IMR-90 (cell line): ENCODE measurements at regions not wholly inside any gene's neighbourhood (a gene's known extent, or its start where the extent isn't known, plus 50 kb on each side); places are given as distances from the start of the nearest gene placed in this dataset.

Source experiments
- ATAC-seq: fragments of 200-7000 bp; cut with Tn5 transposase; 2 replicates; pipeline ENCODE4 v1.9.1; 2020; ENCODE audit warnings: low read depth, mild to moderate bottlenecking, moderate library complexity
- BruUV-seq: library from RNA; stranded (reverse); fragments of 400-500 nt; replicated peaks from 2 replicates; lab custom pipeline; 2021; lab: Mats Ljungman, UMichigan
- CTCF ChIA-PET: fragments of 300-600 bp; formaldehyde crosslinking; extraction: SDS; loops from one replicate; lab custom pipeline; 2021; ENCODE audit warnings: antibody characterized with exemption; lab: Yijun Ruan, JAX
- POLR2A ChIA-PET: fragments of 300-600 bp; sonication (Branson Sonifier 250); formaldehyde crosslinking; loops from one replicate; lab custom pipeline; 2022; ENCODE audit warnings: antibody characterized with exemption; ENCODE audit not compliant: unreplicated experiment; lab: Charles Lee
- DNase-seq: peaks from one replicate; pipeline ENCODE4 v3.0.0; 2013
- H2AFZ ChIP-seq: replicated peaks from 2 replicates; pipeline ENCODE3; 2013; ENCODE audit warnings: low read length, mild to moderate bottlenecking; ENCODE audit not compliant: poor library complexity
- H2AK5ac ChIP-seq: 2 replicates; pipeline ENCODE4 v1.6.1; 2013; ENCODE audit warnings: low read depth, low read length, inconsistent platforms
- H2AK9ac ChIP-seq: replicated peaks from 2 replicates; pipeline ENCODE3; 2013; ENCODE audit warnings: mild to moderate bottlenecking, low read depth, low read length, moderate library complexity; ENCODE audit not compliant: poor library complexity
- H2BK120ac ChIP-seq: 2 replicates; pipeline ENCODE4 v1.6.1; 2013; ENCODE audit warnings: low read depth, low read length, inconsistent platforms
- H2BK15ac ChIP-seq: 3 replicates; pipeline ENCODE4 v1.6.1; 2013; ENCODE audit warnings: low read depth, low read length, inconsistent platforms
- H2BK20ac ChIP-seq: 2 replicates; pipeline ENCODE4 v1.6.1; 2013; ENCODE audit warnings: low read depth, mild to moderate bottlenecking, inconsistent platforms, low read length, moderate library complexity
- H2BK5ac ChIP-seq: 2 replicates; pipeline ENCODE4 v1.6.1; 2013; ENCODE audit warnings: mild to moderate bottlenecking, low read depth, low read length, inconsistent platforms; ENCODE audit not compliant: poor library complexity, severe bottlenecking
- H3K14ac ChIP-seq: replicated peaks from 2 replicates; pipeline ENCODE4 v1.6.1; 2013; ENCODE audit warnings: low read depth, low read length, inconsistent platforms
- H3K18ac ChIP-seq: 2 replicates; pipeline ENCODE4 v1.6.1; 2013; ENCODE audit warnings: low read depth, low read length, control low read depth
- H3K23ac ChIP-seq: 2 replicates; pipeline ENCODE4 v1.6.1; 2013; ENCODE audit warnings: low read depth, low read length, inconsistent platforms
- H3K27ac ChIP-seq: 2 replicates; pipeline ENCODE4 v1.5.1; 2013; ENCODE audit warnings: mild to moderate bottlenecking, control low read depth, low read length; ENCODE audit not compliant: insufficient read depth
- H3K27me3 ChIP-seq: 2 replicates; pipeline ENCODE4 v1.6.1; 2013; ENCODE audit warnings: low read length; ENCODE audit not compliant: control insufficient read depth, insufficient read depth
- H3K36me3 ChIP-seq: 2 replicates; pipeline ENCODE4 v1.6.1; 2013; ENCODE audit warnings: low read length, mixed read lengths; ENCODE audit not compliant: control insufficient read depth, insufficient read depth
- H3K4ac ChIP-seq: 2 replicates; pipeline ENCODE4 v1.6.1; 2013; ENCODE audit warnings: low read depth, low read length, inconsistent platforms
- H3K4me1 ChIP-seq: 2 replicates; pipeline ENCODE4 v1.6.1; 2013; ENCODE audit warnings: low read length, mixed read lengths; ENCODE audit not compliant: control insufficient read depth, insufficient read depth
- H3K4me2 ChIP-seq: 2 replicates; pipeline ENCODE4 v1.6.1; 2013; ENCODE audit warnings: low read depth, mild to moderate bottlenecking, control low read depth, low read length, moderate library complexity
- H3K4me3 ChIP-seq: 2 replicates; pipeline ENCODE4 v1.5.1; 2013; ENCODE audit warnings: low read depth, mild to moderate bottlenecking, control low read depth, low read length, moderate library complexity; ENCODE audit not compliant: insufficient read depth
- H3K56ac ChIP-seq: 2 replicates; pipeline ENCODE4 v1.6.1; 2013; ENCODE audit warnings: low read length, inconsistent platforms; ENCODE audit not compliant: insufficient read depth; ENCODE audit errors: extremely low read depth
- H3K79me1 ChIP-seq, 2 experiments: 2 replicates each; pipeline ENCODE4 v1.6.1; 2013; ENCODE audit warnings: low read length in 2 of 2, inconsistent platforms in 1 of 2, low read depth in 1 of 2
- H3K9ac ChIP-seq: 2 replicates; pipeline ENCODE4 v1.6.1; 2013; ENCODE audit warnings: low read depth, low read length, control low read depth
- H3K9me1 ChIP-seq: 2 replicates; pipeline ENCODE4 v1.6.1; 2013; ENCODE audit warnings: low read length, inconsistent platforms; ENCODE audit not compliant: insufficient read depth
- H3K9me3 ChIP-seq: 2 replicates; pipeline ENCODE4 v1.6.1; 2013; ENCODE audit warnings: low read length; ENCODE audit not compliant: control insufficient read depth, insufficient read depth
- H4K20me1 ChIP-seq: 2 replicates; pipeline ENCODE4 v1.6.1; 2013; ENCODE audit warnings: low read length, inconsistent platforms; ENCODE audit not compliant: insufficient read depth
- H4K5ac ChIP-seq: 2 replicates; pipeline ENCODE4 v1.6.1; 2013; ENCODE audit warnings: mild to moderate bottlenecking, low read depth, low read length, control low read depth
- H4K8ac ChIP-seq, 2 experiments: 2 replicates each; pipeline ENCODE4 v1.6.1; 2013; ENCODE audit warnings: low read depth in 2 of 2, low read length in 2 of 2, control low read depth in 1 of 2, inconsistent platforms in 1 of 2
- H4K91ac ChIP-seq: 2 replicates; pipeline ENCODE4 v1.6.1; 2013; ENCODE audit warnings: low read depth, low read length, inconsistent platforms; ENCODE audit not compliant: insufficient read depth
- BHLHE40 ChIP-seq: fragments of 150-350 bp; IDR thresholded peaks from 2 replicates; pipeline ENCODE4 v1.6.1; 2016; ENCODE audit warnings: mild to moderate bottlenecking, low read depth, low read length
- CEBPB ChIP-seq: IDR thresholded peaks from 2 replicates; pipeline ENCODE4 v1.6.1; 2012; ENCODE audit warnings: low read depth, low read length, improper control_type of control experiment
- CHD1 ChIP-seq: IDR thresholded peaks from 2 replicates; pipeline ENCODE4 v1.6.1; 2012; ENCODE audit warnings: low read depth, low read length, improper control_type of control experiment
- FOS ChIP-seq: fragments of 150-350 bp; IDR thresholded peaks from 2 replicates; pipeline ENCODE4 v1.6.1; 2016; ENCODE audit warnings: low read depth, low read length
- MAFK ChIP-seq: IDR thresholded peaks from 2 replicates; pipeline ENCODE4 v1.6.1; 2012; ENCODE audit warnings: low read depth, low read length, improper control_type of control experiment
- MAZ ChIP-seq: IDR thresholded peaks from 2 replicates; pipeline ENCODE4 v1.6.1; 2012; ENCODE audit warnings: low read depth, mild to moderate bottlenecking, low read length, improper control_type of control experiment, moderate library complexity, borderline replicate concordance
- MXI1 ChIP-seq: IDR thresholded peaks from 2 replicates; pipeline ENCODE4 v1.6.1; 2012; ENCODE audit warnings: low read depth, mild to moderate bottlenecking, low read length, moderate library complexity, borderline replicate concordance
- NFE2L2 ChIP-seq: fragments of 150-350 bp; IDR thresholded peaks from 2 replicates; pipeline ENCODE4 v1.6.1; 2016; ENCODE audit warnings: low read depth, mild to moderate bottlenecking, low read length
- POLR2A ChIP-seq: IDR thresholded peaks from 2 replicates; pipeline ENCODE4 v1.6.1; 2012; ENCODE audit warnings: mild to moderate bottlenecking, low read depth, low read length
- RAD21 ChIP-seq: IDR thresholded peaks from 2 replicates; pipeline ENCODE4 v1.6.1; 2012; ENCODE audit warnings: low read length, improper control_type of control experiment
- RCOR1 ChIP-seq: IDR thresholded peaks from 2 replicates; pipeline ENCODE4 v1.6.1; 2012; ENCODE audit warnings: mild to moderate bottlenecking, low read length, improper control_type of control experiment; ENCODE audit not compliant: insufficient replicate concordance
- RFX5 ChIP-seq: IDR thresholded peaks from 2 replicates; pipeline ENCODE4 v1.8.0; 2012; ENCODE audit warnings: low read depth, mild to moderate bottlenecking, low read length, moderate library complexity
- SMC3 ChIP-seq: fragments of 150-350 bp; IDR thresholded peaks from 2 replicates; pipeline ENCODE4 v1.6.1; 2016; ENCODE audit warnings: low read depth, mild to moderate bottlenecking, antibody characterized with exemption, low read length, moderate library complexity
- WGBS, 2 experiments: methylation state at CpG; one replicate each; pipeline versions ENCODE4 v1.1.5 to v1.1.7; 2013; ENCODE audit warnings: missing lambda C conversion rate in 2 of 2; ENCODE audit not compliant: insufficient read length in 1 of 2; ENCODE audit errors: extremely low coverage in 2 of 2; 5-methylcytosine and 5-hydroxymethylcytosine counted together
- dilution Hi-C: fragments of 300-500 bp; cut with HindIII; formaldehyde crosslinking; loops from one replicate; pipeline ENCODE4 v1.14.3; 2018; ENCODE audit warnings: low sequenced_read_pairs; ENCODE audit not compliant: unreplicated experiment
- in situ Hi-C: fragments of 300-500 bp; cut with MboI; formaldehyde crosslinking; loops from 3 replicates; pipeline ENCODE4 v1.14.3; 2019; ENCODE audit warnings: low sequenced_read_pairs, inconsistent platforms, mixed read lengths
- intact Hi-C: fragments of 100-400 bp; cut with micrococcal nuclease; formaldehyde crosslinking; loops from 2 replicates; pipeline ENCODE4 v1.10.0; 2022
- TF ChIP-seq, protein P1 (sequence below): fragments of 150-350 bp; IDR thresholded peaks from 2 replicates; pipeline ENCODE4 v1.6.1; 2016; ENCODE audit warnings: low read depth, mild to moderate bottlenecking, low read length, moderate library complexity, borderline replicate concordance
- TF ChIP-seq, protein P2 (sequence below): conservative IDR thresholded peaks from 2 replicates; pipeline ENCODE4 v1.5.1; 2012; ENCODE audit warnings: mild to moderate bottlenecking, low read depth, low read length, improper control_type of control experiment
- TF ChIP-seq, protein P3 (sequence below): fragments of 150-350 bp; IDR thresholded peaks from 2 replicates; pipeline ENCODE4 v1.6.1; 2017; ENCODE audit warnings: mild to moderate bottlenecking, antibody characterized with exemption, low read length, low read depth

DNA sequence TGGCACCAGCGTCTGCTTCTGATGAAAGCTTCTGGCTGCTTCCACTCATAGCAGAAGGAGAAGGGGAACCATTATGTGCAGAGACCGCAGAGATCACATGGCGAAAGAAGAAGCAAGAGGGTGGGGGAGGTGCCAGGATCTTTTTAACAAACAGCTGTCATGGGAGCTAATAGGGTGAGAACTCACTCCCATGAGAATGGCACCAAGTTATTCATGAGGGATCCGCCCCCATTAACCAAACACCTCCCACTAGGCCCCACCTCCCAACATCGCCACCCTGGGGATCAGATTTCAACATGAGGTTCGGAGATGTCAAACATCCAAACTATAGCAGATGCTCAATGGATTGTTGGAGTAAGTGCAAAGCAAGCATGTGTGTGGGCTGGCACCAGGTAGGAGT is 125.8 kb upstream of the SLIT3 start:
- H3K14ac ChIP-seq = no peak overlapping the region
- H2BK120ac ChIP-seq = no peak overlapping the region
- H3K36me3 ChIP-seq = no peaks in the 10 kb centered on the region
- BruUV-seq = no TSS peak
- H3K79me1 ChIP-seq = no peaks in the 10 kb centered on the region
- no peak overlapping the region for H2BK20ac ChIP-seq
- H2BK5ac ChIP-seq = no peak overlapping the region
- in situ Hi-C loops = no loop called here
- H3K9ac ChIP-seq = no peak overlapping the region
- 40% methylated on average over 1 of the region's 6 CpGs; no CpG with 5 or more reads in 1 of the 2 experiments for WGBS, 2 experiments
- ATAC-seq = no peak
- H3K9me3 ChIP-seq = no peaks in the 10 kb centered on the region
- no peak overlapping the region for H2AFZ ChIP-seq
- no peak overlapping the region for H3K4ac ChIP-seq
- dilution Hi-C loops = no loop called here
- H2BK15ac ChIP-seq = no peak overlapping the region
- TF ChIP-seq, protein P1, sequence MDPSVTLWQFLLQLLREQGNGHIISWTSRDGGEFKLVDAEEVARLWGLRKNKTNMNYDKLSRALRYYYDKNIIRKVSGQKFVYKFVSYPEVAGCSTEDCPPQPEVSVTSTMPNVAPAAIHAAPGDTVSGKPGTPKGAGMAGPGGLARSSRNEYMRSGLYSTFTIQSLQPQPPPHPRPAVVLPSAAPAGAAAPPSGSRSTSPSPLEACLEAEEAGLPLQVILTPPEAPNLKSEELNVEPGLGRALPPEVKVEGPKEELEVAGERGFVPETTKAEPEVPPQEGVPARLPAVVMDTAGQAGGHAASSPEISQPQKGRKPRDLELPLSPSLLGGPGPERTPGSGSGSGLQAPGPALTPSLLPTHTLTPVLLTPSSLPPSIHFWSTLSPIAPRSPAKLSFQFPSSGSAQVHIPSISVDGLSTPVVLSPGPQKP = no peak
- TF ChIP-seq MAFK = no peak
- TF ChIP-seq CHD1 = no peak
- TF ChIP-seq BHLHE40 = no peak
- no peak for TF ChIP-seq NFE2L2
- no peak for TF ChIP-seq SMC3
- no peak for TF ChIP-seq FOS
- no peak for TF ChIP-seq POLR2A
- TF ChIP-seq RCOR1 = no peak
- no peak for TF ChIP-seq CEBPB
- TF ChIP-seq, protein P2, sequence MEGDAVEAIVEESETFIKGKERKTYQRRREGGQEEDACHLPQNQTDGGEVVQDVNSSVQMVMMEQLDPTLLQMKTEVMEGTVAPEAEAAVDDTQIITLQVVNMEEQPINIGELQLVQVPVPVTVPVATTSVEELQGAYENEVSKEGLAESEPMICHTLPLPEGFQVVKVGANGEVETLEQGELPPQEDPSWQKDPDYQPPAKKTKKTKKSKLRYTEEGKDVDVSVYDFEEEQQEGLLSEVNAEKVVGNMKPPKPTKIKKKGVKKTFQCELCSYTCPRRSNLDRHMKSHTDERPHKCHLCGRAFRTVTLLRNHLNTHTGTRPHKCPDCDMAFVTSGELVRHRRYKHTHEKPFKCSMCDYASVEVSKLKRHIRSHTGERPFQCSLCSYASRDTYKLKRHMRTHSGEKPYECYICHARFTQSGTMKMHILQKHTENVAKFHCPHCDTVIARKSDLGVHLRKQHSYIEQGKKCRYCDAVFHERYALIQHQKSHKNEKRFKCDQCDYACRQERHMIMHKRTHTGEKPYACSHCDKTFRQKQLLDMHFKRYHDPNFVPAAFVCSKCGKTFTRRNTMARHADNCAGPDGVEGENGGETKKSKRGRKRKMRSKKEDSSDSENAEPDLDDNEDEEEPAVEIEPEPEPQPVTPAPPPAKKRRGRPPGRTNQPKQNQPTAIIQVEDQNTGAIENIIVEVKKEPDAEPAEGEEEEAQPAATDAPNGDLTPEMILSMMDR = no peak
- TF ChIP-seq, protein P3, sequence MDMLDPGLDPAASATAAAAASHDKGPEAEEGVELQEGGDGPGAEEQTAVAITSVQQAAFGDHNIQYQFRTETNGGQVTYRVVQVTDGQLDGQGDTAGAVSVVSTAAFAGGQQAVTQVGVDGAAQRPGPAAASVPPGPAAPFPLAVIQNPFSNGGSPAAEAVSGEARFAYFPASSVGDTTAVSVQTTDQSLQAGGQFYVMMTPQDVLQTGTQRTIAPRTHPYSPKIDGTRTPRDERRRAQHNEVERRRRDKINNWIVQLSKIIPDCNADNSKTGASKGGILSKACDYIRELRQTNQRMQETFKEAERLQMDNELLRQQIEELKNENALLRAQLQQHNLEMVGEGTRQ = no peak
- TF ChIP-seq MAZ = no peak
- TF ChIP-seq MXI1 = no peak
- no peak for TF ChIP-seq RAD21
- no peak for TF ChIP-seq RFX5
- no peak overlapping the region for H2AK5ac ChIP-seq
- intact Hi-C loops = no loop called here
- ChIA-PET POLR2A (no interaction called here), CTCF (interaction anchor here (0.5 kb wide), 1 partner anchor 121 kb away, joined by 3 read pairs; no protein-coding TSS in a partner anchor)
- no peak overlapping the region for H3K23ac ChIP-seq
- no peak overlapping the region for H4K91ac ChIP-seq
- H3K27ac ChIP-seq = no peak overlapping the region
- H3K18ac ChIP-seq = no peak overlapping the region
- no peak overlapping the region for H3K56ac ChIP-seq
- no peak overlapping the region for H2AK9ac ChIP-seq
- no peaks in the 10 kb centered on the region for H3K27me3 ChIP-seq
- H3K4me1 ChIP-seq = no peaks in the 10 kb centered on the region
- H4K8ac ChIP-seq = no peak overlapping the region
- H3K4me2 ChIP-seq = no peak overlapping the region
- no peak overlapping the region for H4K5ac ChIP-seq
- no peak overlapping the region for H3K4me3 ChIP-seq
- DNase-seq = no peak
- H4K20me1 ChIP-seq = no peaks in the 10 kb centered on the region
- no peaks in the 10 kb centered on the region for H3K9me1 ChIP-seq
